ENCODE measurements at regions not wholly inside any gene's neighbourhood (a gene's known extent, or its start where the extent isn't known, plus 50 kb on each side); places are given as distances from the start of the nearest gene placed in this dataset.
A peak's percentile ranks its signal among the peaks of the same experiment; 100 is the strongest.

GRCh38 chr3:19074257-19074900 lies 73.9 kb upstream of the KCNH8 start:
- 32% methylated on average over 2 of the region's 2 CpGs; no CpG with 5 or more reads in 1 of the 2 experiments for WGBS, 2 experiments (ENCODE audit: extremely low coverage in 1 of 2, insufficient coverage in 1 of 2, insufficient read length in 1 of 2, insufficient replicate concordance in 2 of 2, low coverage in 1 of 2, low lambda C conversion rate in 2 of 2, missing lambda C conversion rate in 1 of 2)
- Histone ChIP-seq H3K23ac (ENCODE audit: insufficient read length) (no peak overlapping the region), H3K9ac (replicated peaks in 1 of 4; ENCODE audit: extremely low read depth in 1 of 4, low read depth in 3 of 4, low read length in 3 of 4) (no peak overlapping the region; a peak in 1 of 7 replicates), H2AK5ac (ENCODE audit: low read depth, low read length) (no peak overlapping the region), H3K9me3 (ENCODE audit: insufficient read depth in 2 of 2, low read depth in 1 of 2, low read length in 1 of 2) (peaks cover 3 to 4% of the 10 kb centered on the region in 2 experiments; a peak in 3 of 4 replicates), H3K36me3 (ENCODE audit: control insufficient read depth in 2 of 4, insufficient read depth in 4 of 4, low read length in 3 of 4) (no peaks in the 10 kb centered on the region; a peak in 1 of 8 replicates), H3K4me3 (ENCODE audit: extremely low read depth in 1 of 4, insufficient read depth in 2 of 4, low read depth in 3 of 4, low read length in 4 of 4) (no peak overlapping the region), H4K91ac (replicated peaks; ENCODE audit: insufficient read length, low read length) (peak overlapping the region; percentile 96), H2BK5ac (ENCODE audit: low read depth, low read length) (peak overlapping the region; percentile 92; the same call in 1 of the 2 replicates), H3K27ac (ENCODE audit: low read depth, low read length) (no peak overlapping the region; the same call in 1 of the 2 replicates), H4K20me1 (replicated peaks in 1 of 2; ENCODE audit: control insufficient read depth in 1 of 2, insufficient read depth in 2 of 2, low read length in 2 of 2) (no peaks in the 10 kb centered on the region), H2BK120ac (replicated peaks; ENCODE audit: low read depth, low read length) (peak overlapping the region; percentile 87), H4K5ac (ENCODE audit: insufficient read length, low read depth, low read length) (no peak overlapping the region), H3K56ac (replicated peaks; ENCODE audit: insufficient read length, low read depth, low read length) (no peak overlapping the region), H2BK12ac (ENCODE audit: low read depth, low read length) (peak overlapping the region; percentile 93), H3K79me2 (ENCODE audit: control insufficient read depth in 1 of 2, insufficient read depth in 2 of 2, low read length in 2 of 2) (no peaks in the 10 kb centered on the region), H3K27me3 (replicated peaks in 1 of 4; ENCODE audit: control insufficient read depth in 3 of 4, extremely low read depth in 1 of 4, insufficient read depth in 3 of 4, low read length in 3 of 4) (no peaks in the 10 kb centered on the region), H2BK15ac (ENCODE audit: low read length) (no peak overlapping the region), H3K79me1 (ENCODE audit: low read depth, low read length) (no peaks in the 10 kb centered on the region), H3K4me1 (replicated peaks in 1 of 4; ENCODE audit: control insufficient read depth in 3 of 4, insufficient read depth in 4 of 4, low read length in 3 of 4) (peaks cover 0 to 17% (median 13%) of the 10 kb centered on the region in 4 experiments; a peak in 6 of 7 replicates), H2AFZ (ENCODE audit: low read length) (no peak overlapping the region), H4K8ac (ENCODE audit: extremely low read depth, insufficient read depth, low read length) (no peak overlapping the region), H2BK20ac (ENCODE audit: low read length) (peak overlapping the region; percentile 93; the same call in 1 of the 2 replicates), H3K14ac (ENCODE audit: insufficient read length) (no peak overlapping the region), H3K4ac (replicated peaks; ENCODE audit: insufficient read length, low read depth, low read length) (peak overlapping the region; percentile 83), H3K4me2 (ENCODE audit: insufficient read depth in 1 of 2, low read depth in 2 of 2, low read length in 2 of 2) (peak overlapping the region in 1 of 2 experiments; percentile 50; a peak in 3 of 4 replicates), H3K18ac (ENCODE audit: extremely low read depth, low read length) (peak overlapping the region; percentile 78; the same call in 1 of the 2 replicates), H3K23me2 (ENCODE audit: low read depth, low read length) (no peaks in the 10 kb centered on the region)
- POLR2A ChIA-PET (ENCODE audit: partially characterized antibody) = interaction anchor here (1.2 to 2.0 kb wide), 2 partner anchors 72 to 75 kb away, joined by 3 to 6 read pairs; no protein-coding TSS in a partner anchor
- CTCF ChIA-PET (ENCODE audit: partially characterized antibody) = interaction anchor here (0.5 to 1.2 kb wide), 2 partner anchors 9 to 402 kb away, joined by 3 to 4 read pairs; no protein-coding TSS in a partner anchor
- peak; percentile 83 for FAIRE-seq
- DNase-seq (ENCODE audit: low read depth in 1 of 2, low spot score in 2 of 2) = peak in 1 of 2 experiments; percentile 43
- peak; percentile 40 for TF ChIP-seq CTBP2 (IDR thresholded peaks at IDR 0.05; ENCODE audit: borderline replicate concordance, insufficient read depth, insufficient read length, low read length)

All from H1 (cell line).